ENCODE measurements at regions not wholly inside any gene's neighbourhood (a gene's known extent, or its start where the extent isn't known, plus 50 kb on each side); places are given as distances from the start of the nearest gene placed in this dataset.

DNA sequence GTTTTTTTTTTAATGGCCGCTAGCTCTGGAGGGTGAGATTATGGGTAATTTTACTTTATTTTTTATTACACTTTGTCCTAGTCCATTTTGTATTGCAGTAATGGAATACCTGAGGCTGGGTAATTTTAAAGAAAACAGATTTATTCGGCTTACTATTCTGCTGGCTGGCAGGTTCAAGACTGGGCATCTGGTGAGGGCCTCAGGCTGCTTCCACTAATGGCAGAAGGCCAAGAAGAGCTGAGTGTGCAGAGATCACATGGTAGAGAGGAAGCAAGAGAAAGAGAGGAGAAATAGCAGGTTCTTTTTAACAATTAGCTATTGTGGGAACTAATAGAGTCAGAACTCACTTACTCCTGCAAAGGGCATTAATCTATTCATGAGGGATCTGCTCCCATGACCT is 52.4 kb upstream of the ARHGAP28 start:
- TF ChIP-seq, protein P1, sequence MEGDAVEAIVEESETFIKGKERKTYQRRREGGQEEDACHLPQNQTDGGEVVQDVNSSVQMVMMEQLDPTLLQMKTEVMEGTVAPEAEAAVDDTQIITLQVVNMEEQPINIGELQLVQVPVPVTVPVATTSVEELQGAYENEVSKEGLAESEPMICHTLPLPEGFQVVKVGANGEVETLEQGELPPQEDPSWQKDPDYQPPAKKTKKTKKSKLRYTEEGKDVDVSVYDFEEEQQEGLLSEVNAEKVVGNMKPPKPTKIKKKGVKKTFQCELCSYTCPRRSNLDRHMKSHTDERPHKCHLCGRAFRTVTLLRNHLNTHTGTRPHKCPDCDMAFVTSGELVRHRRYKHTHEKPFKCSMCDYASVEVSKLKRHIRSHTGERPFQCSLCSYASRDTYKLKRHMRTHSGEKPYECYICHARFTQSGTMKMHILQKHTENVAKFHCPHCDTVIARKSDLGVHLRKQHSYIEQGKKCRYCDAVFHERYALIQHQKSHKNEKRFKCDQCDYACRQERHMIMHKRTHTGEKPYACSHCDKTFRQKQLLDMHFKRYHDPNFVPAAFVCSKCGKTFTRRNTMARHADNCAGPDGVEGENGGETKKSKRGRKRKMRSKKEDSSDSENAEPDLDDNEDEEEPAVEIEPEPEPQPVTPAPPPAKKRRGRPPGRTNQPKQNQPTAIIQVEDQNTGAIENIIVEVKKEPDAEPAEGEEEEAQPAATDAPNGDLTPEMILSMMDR (IDR thresholded peaks at IDR 0.05; ENCODE audit: poor library complexity): no peak
- TF ChIP-seq EZH2 (IDR thresholded peaks at IDR 0.05; ENCODE audit: borderline replicate concordance) (no peak), EZH2phosphoT487 (IDR thresholded peaks at IDR 0.05; ENCODE audit: low read depth, severe bottlenecking, unreplicated experiment) (no peak)
